HG03571 (cell line): ENCODE measurements at regions not wholly inside any gene's neighbourhood (a gene's known extent, or its start where the extent isn't known, plus 50 kb on each side); places are given as distances from the start of the nearest gene placed in this dataset.

Experiments used
- ATAC-seq: cut with Tn5 transposase; IDR thresholded peaks from one replicate; pipeline ENCODE4 v1.9.1; 2021; ENCODE audit not compliant: unreplicated experiment

- no peak for ATAC-seq
Measured at GRCh38 chr18:27699137-27699536, 477.8 kb downstream of the CDH2 start.

DNA sequence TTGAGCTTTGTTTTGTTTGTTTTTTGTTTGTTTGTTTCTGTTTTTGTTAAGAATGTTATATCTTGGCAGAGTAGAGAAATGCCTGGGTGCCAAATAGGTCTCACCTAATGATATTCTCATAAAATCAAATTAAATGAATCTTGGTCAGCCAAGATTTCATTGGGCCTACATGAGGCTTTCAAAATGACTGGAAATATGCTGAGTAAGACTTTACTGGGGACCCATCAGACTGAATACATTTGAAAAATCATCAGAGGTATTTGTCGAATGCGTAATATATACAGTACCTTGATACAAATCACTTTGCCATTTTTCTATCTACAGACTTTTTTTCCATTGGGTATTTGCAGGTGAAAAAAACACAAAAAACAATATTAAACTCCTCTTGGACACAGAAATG is 480.8 kb downstream of the CDH2 start:
- no peak for ATAC-seq

- no peak for ATAC-seq
Measured at GRCh38 chr18:27695503-27695902, 481.4 kb downstream of the CDH2 start.

DNA sequence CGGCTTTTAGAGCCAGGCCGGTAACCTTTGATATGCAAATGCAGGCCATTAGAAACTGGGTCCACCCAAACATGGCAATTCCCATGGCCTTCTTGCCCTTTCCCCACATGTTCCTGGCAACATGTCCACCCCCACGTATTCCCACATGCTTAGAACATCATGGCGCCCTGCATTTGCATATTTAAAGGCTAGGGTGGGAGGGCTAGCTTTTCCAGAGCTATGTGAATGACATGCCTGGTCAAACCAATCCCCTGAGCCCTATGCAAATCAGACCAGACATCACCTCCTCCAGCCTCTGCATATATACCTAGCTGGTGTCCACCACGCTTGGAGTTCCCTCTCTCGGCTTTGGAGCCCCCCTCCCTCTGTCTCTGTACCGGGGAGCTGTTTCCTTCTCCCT is 481.9 kb downstream of the CDH2 start:
- ATAC-seq = no peak

DNA sequence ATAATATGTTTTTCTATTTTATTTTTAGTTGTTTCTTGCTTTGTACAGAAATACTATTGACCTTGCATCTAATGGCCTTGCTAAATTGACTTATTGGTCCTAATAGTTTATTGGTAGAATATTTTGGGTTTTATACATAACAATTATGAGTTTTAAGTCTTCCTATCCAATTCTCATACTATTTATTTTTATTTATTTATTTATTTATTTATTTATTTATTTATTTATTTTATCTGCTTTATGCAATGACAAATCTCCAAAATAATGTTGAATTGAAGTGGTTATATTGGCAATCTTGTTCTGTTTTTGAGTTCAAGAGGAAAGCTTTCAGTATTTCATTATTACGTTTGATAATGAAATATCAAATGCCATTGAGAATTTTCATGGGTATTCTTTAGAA is 488.3 kb downstream of the CDH2 start:
- no peak for ATAC-seq

- no peak for ATAC-seq
Measured at GRCh38 chr18:27687351-27687979, 489.5 kb downstream of the CDH2 start.

DNA sequence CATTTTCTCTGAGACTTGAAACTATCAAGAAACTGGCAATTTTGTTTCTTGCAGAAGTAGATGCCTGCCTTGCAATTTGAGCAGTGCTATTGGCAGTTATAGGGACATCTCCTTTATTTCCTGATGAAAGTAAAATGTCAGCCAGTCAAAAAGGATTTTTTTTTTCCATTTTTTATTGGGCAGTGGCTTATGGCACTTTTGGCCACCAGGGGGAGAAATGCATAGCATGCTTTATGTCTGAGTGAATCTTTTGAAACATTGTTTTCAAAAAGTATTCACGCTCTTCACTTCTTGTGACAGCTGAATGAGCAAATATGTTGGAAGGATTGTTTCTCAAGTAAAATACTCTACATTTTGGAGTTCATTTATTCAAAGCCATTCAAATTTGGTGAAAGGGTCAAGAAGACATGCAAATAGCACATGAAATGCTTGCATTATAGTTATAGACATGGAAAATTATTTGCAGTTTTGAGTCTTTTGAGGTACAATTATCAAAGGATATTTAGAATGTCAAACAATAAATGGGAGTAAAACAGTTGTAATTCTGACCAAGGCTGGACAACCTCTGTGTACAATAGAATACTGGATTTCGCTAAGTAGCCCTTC is 491.0 kb downstream of the CDH2 start:
- no peak for ATAC-seq

DNA sequence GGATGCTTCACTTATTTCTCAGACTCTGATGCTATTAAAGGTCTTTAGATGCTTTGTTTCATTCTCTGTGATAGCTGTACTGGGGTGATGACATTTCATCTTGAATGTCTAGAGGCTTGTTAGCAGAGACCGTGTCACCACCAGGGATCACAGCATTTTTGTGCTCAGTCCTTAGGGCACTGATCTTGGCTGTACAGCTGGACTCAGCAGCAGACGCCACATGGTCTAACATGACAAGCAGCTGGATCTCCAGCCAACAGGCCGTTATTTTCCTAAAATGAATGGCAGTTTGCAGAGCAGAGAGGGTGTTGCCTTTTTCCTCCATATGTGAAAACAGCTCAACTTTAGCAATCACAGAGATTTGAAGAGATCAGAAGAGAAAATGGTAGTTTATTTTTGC is 491.8 kb downstream of the CDH2 start:
- no peak for ATAC-seq

DNA sequence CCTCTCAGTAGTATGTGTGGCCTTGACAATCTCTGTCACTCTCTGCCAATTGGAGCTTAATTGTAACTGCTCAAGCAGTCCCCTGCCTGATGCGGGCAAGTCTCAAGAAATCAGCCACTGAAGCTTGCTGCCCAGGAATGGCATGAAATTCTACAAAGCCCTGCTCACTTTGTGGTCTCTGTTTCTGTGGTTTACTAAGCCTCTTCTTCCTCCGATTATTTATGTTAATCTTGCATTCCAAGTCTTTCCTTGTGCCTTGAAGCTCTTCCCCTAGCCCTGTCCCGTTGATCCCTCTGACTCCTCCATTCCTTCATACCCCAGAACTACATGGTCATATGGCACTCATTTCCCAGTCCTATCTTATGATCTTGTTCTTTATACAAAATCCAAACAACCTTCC is 489.3 kb upstream of the CHST9 start:
- ATAC-seq = no peak

- no peak for ATAC-seq
Measured at GRCh38 chr18:27673861-27674260, 488.8 kb upstream of the CHST9 start.

DNA sequence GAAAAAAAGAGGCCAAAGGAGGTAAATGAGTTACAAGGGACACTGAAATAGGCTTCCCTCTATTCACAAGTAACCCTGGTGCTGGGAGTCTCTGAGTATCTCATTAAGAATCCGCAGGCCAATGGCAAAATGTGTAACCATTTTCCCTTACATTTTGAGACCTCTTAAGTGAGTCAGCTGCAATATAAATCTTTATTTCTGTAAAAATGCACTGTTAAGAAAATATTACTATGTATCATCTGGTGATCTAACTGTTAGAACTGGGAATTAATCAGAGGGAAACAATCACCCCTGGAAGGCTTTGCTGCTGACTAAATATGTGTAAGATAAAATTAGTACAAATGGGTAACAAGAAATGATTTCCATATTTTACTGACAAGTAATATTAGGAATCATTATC is 483.1 kb upstream of the CHST9 start:
- no peak for ATAC-seq

GRCh38 chr18:27667064-27667463 is 482.0 kb upstream of the CHST9 start:
- ATAC-seq = no peak

- no peak for ATAC-seq
Measured at GRCh38 chr18:27666016-27666415, 480.9 kb upstream of the CHST9 start.

GRCh38 chr18:27665264-27665799 is 480.2 kb upstream of the CHST9 start:
- no peak for ATAC-seq

DNA sequence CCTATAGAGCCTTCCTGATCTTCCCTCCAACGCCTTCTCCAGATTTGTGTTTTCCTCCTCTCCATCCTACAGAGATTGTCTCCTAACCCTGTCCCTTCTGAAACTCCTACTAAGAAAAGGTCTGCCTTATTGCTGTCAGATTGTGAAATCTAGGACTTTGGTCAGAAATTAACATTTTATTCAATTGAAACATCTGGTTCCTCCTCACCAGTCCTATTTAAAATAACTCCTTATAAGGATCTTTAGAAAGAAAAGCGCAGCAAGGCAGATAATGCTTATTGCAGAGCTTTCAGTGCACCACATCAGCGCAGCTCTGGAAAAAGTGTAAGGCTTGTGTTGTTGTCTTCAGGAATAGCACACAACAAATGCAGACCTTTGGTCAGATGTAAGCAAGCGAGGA is 477.8 kb upstream of the CHST9 start:
- no peak for ATAC-seq

- ATAC-seq = no peak
Measured at GRCh38 chr18:27662537-27662936, 477.4 kb upstream of the CHST9 start.

DNA sequence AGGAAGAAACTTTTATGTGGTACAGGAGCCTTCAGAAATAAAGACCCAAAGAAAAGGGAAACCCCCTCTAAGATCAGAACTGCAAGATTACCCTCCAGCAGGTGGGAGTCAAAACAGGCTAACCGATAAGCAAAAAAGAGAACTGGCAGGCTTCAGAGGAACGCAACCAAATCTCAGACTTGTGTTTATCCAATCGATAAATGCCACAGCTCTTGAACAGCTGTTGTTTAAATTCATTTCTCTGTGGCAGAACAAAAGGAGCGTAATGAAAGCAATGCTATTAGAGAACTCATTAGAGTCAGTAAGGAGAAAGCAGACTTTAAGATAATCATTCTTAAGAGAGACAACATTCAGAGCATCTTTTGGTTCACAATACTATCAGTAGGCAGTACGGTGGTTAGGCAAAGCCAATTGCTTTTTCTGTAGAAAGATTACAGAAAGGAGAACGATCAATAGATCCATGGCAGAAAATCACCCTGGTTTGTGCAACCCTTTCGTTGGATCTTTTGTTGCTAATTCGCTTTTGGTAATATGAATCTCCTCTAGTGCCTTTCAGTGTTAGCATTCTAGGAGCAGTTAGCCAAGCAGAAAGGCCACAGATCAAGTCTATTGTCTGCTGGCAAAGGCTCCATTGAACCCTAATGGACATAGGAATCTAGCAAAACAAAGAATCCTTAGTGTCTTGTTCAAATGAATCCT is 476.4 kb upstream of the CHST9 start:
- ATAC-seq = no peak

DNA sequence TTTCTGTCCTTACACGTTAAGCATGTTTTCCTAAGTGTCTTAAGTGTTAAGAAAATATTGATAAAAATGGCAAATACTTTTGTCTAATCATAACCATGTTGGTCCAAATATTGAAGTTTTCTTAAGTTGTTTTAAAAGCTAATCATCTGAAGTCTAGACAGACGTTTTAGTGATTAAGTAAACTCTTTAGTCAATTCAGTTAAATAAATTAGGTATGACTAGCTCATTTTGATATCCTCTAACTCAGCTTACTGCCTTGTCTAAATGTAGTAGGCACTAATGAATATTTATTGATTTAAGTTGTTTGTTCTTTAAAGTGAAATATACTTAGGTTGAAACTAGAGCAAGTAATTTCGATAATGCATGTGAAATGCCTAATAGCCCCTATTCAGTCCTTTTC is 471.8 kb upstream of the CHST9 start:
- ATAC-seq = no peak

- no peak for ATAC-seq
Measured at GRCh38 chr18:27656167-27656778, 471.2 kb upstream of the CHST9 start.

GRCh38 chr18:27653247-27653646 is 468.1 kb upstream of the CHST9 start:
- no peak for ATAC-seq

GRCh38 chr18:27652480-27653121 is 467.5 kb upstream of the CHST9 start:
- ATAC-seq = no peak
